ENCODE measurements at regions not wholly inside any gene's neighbourhood (a gene's known extent, or its start where the extent isn't known, plus 50 kb on each side); places are given as distances from the start of the nearest gene placed in this dataset.

GRCh38 chr21:43342301-43342881, 84.5 kb downstream of the SIK1 start:
- Histone ChIP-seq H3K4me3 (no peak overlapping the region), H3K4me1 (peaks cover 0 to 29% (median 10%) of the 10 kb centered on the region in 12 donors), H3K27ac (no peak overlapping the region), H3K27me3 (no peaks in the 10 kb centered on the region), H3K36me3 (no peaks in the 10 kb centered on the region), H3K9me3 (no peaks in the 10 kb centered on the region)
- TF ChIP-seq, protein P1, sequence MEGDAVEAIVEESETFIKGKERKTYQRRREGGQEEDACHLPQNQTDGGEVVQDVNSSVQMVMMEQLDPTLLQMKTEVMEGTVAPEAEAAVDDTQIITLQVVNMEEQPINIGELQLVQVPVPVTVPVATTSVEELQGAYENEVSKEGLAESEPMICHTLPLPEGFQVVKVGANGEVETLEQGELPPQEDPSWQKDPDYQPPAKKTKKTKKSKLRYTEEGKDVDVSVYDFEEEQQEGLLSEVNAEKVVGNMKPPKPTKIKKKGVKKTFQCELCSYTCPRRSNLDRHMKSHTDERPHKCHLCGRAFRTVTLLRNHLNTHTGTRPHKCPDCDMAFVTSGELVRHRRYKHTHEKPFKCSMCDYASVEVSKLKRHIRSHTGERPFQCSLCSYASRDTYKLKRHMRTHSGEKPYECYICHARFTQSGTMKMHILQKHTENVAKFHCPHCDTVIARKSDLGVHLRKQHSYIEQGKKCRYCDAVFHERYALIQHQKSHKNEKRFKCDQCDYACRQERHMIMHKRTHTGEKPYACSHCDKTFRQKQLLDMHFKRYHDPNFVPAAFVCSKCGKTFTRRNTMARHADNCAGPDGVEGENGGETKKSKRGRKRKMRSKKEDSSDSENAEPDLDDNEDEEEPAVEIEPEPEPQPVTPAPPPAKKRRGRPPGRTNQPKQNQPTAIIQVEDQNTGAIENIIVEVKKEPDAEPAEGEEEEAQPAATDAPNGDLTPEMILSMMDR (IDR thresholded peaks at IDR 0.05), result no peak
- no peak for TF ChIP-seq POLR2A (IDR thresholded peaks at IDR 0.05)
- DNase-seq (no peak), ATAC-seq (no peak)
- intact Hi-C loops (cut with DNase I), result no loop called here
- WGBS, 4 donors, result 91 to 96% (median 95%) methylated on average over 17 of the region's 17 CpGs

DNA sequence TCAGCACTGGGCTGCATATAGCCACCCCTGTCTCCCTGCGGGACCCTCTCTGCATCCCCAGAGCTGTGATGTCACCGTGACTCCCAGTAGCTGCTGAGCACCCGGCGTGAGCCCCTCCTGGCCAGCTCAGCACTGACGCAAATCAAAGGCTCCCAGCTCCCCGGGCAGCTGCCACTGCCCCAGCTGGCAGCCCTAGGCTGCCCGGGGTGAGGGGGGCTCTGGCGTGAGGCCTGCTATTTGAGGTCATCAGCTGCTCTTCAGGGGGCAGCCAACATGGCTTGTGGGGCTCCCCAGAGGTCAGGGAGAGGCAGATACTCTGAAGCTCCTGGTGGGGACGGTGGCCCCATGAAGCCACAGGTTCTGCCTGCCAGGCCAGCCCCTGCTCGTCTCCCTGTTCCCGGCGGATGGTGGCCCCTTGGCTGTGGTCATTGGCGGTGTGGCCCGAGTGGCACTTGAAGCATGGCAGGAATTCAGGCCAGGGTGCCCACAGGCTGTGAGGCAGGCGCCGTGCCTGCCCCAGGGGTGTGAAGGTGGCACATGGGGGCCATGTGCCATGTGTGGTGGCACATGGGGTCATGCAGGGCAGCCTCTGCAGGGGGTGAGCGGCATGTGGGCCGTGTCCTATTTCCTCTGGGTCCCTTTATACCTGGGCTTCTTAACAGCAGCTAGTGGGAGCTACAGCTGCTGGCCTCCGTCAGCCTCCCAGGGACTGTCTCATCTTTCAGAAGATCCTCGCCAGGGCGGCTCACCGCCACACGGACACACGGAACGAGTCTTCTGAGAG, 85.4 kb downstream of the SIK1 start:
- ATAC-seq (peak in 3 of 4 donors; percentile 61 to 70 (median 62)), DNase-seq (peak in 1 of 5 donors; percentile 62)
- TF ChIP-seq, protein P1 (IDR thresholded peaks at IDR 0.05), result no peak
- no peak for TF ChIP-seq POLR2A (IDR thresholded peaks at IDR 0.05)
- intact Hi-C loops (cut with DNase I), result no loop called here
- WGBS, 4 donors, result 74 to 89% (median 80%) methylated on average over 15 to 25 of the region's 25 CpGs
- Histone ChIP-seq H3K27ac (peak overlapping the region in 1 of 12 donors; percentile 43), H3K9me3 (no peaks in the 10 kb centered on the region), H3K36me3 (no peaks in the 10 kb centered on the region), H3K4me1 (peaks cover 0 to 29% (median 10%) of the 10 kb centered on the region in 12 donors), H3K27me3 (no peaks in the 10 kb centered on the region), H3K4me3 (no peak overlapping the region)

GRCh38 chr21:43340491-43341377, 86.2 kb downstream of the SIK1 start:
- Histone ChIP-seq H3K4me1 (peaks cover 0 to 29% (median 8%) of the 10 kb centered on the region in 12 donors), H3K27ac (peak overlapping the region in 1 of 12 donors; percentile 43), H3K4me3 (no peak overlapping the region)

More at GRCh38 chr21:43340491-43341377, 86.2 kb downstream of the SIK1 start:
- Histone ChIP-seq H3K27me3 (no peaks in the 10 kb centered on the region), H3K9me3 (no peaks in the 10 kb centered on the region), H3K36me3 (no peaks in the 10 kb centered on the region)
- 74 to 82% (median 78%) methylated on average over 23 to 29 of the region's 29 CpGs for WGBS, 4 donors
- intact Hi-C loops (cut with DNase I), result loop anchor here in 1 of 10 donors (1.0 kb wide), 1 partner anchor 8 kb away; no protein-coding TSS in a partner anchor
- TF ChIP-seq POLR2A (IDR thresholded peaks at IDR 0.05), result no peak
- TF ChIP-seq, protein P1 (IDR thresholded peaks at IDR 0.05), result no peak
- ATAC-seq (peak in 2 of 4 donors; percentile 23 to 28), DNase-seq (no peak)
